ENCODE measurements at regions not wholly inside any gene's neighbourhood (a gene's known extent, or its start where the extent isn't known, plus 50 kb on each side); places are given as distances from the start of the nearest gene placed in this dataset.

DNA sequence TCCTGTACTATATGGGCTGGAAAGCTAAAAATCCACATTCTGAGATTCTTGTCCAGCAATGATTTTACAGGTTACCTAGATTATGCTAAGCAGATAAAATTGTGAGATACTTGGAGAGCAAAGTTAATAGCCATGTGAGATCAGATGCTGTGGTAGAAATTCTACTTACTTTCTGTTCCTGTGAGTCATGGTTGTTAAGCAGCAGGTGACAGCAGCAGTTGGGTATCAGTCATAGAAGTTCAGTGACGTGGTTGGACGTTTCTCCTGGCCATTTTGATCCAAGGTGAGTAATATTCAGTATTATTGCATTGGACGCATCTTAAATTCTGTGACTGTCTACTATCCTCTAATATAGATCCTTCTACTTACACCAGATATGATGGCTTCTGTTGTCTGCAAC lies 524.5 kb downstream of the TMEM38B start:
- TF ChIP-seq, protein P1, sequence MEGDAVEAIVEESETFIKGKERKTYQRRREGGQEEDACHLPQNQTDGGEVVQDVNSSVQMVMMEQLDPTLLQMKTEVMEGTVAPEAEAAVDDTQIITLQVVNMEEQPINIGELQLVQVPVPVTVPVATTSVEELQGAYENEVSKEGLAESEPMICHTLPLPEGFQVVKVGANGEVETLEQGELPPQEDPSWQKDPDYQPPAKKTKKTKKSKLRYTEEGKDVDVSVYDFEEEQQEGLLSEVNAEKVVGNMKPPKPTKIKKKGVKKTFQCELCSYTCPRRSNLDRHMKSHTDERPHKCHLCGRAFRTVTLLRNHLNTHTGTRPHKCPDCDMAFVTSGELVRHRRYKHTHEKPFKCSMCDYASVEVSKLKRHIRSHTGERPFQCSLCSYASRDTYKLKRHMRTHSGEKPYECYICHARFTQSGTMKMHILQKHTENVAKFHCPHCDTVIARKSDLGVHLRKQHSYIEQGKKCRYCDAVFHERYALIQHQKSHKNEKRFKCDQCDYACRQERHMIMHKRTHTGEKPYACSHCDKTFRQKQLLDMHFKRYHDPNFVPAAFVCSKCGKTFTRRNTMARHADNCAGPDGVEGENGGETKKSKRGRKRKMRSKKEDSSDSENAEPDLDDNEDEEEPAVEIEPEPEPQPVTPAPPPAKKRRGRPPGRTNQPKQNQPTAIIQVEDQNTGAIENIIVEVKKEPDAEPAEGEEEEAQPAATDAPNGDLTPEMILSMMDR (IDR thresholded peaks at IDR 0.05) = no peak
- TF ChIP-seq POLR2A (IDR thresholded peaks at IDR 0.05) = no peak

Data from lower leg skin (tissue), 3 donors.